Endothelial cell (in vitro differentiated cells): ENCODE measurements at regions not wholly inside any gene's neighbourhood (a gene's known extent, or its start where the extent isn't known, plus 50 kb on each side); places are given as distances from the start of the nearest gene placed in this dataset.

Experiments
- DNase-seq: peaks from one replicate; pipeline ENCODE4 v3.0.0; 2021; ENCODE audit warnings: low spot score
- H3K27ac Mint-ChIP-seq: one replicate; pipeline ENCODE4 v1.8.0; 2021; ENCODE audit warnings: mixed read lengths, inconsistent platforms; ENCODE audit not compliant: unreplicated experiment
- H3K27me3 Mint-ChIP-seq: one replicate; pipeline ENCODE4 v1.8.0; 2021; ENCODE audit warnings: mild to moderate bottlenecking, moderate library complexity, mixed read lengths, inconsistent platforms; ENCODE audit not compliant: unreplicated experiment
- H3K36me3 Mint-ChIP-seq: one replicate; pipeline ENCODE4 v1.8.0; 2021; ENCODE audit warnings: mild to moderate bottlenecking, low read depth, mixed read lengths, inconsistent platforms; ENCODE audit not compliant: unreplicated experiment
- H3K4me1 Mint-ChIP-seq: one replicate; pipeline ENCODE4 v1.8.0; 2021; ENCODE audit warnings: mild to moderate bottlenecking, mixed read lengths, inconsistent platforms; ENCODE audit not compliant: unreplicated experiment
- H3K4me3 Mint-ChIP-seq: one replicate; pipeline ENCODE4 v1.8.0; 2021; ENCODE audit warnings: mild to moderate bottlenecking, mixed read lengths, inconsistent platforms; ENCODE audit not compliant: unreplicated experiment
- H3K9me3 Mint-ChIP-seq: one replicate; pipeline ENCODE4 v1.8.0; 2021; ENCODE audit warnings: mixed read lengths, inconsistent platforms; ENCODE audit not compliant: unreplicated experiment
- TF ChIP-seq, protein P1 (sequence below): fragments of 200-600 bp; sonication (generic); IDR thresholded peaks from one replicate; pipeline ENCODE4 v1.5.0; 2021; ENCODE audit warnings: antibody characterized with exemption; ENCODE audit not compliant: unreplicated experiment

DNA sequence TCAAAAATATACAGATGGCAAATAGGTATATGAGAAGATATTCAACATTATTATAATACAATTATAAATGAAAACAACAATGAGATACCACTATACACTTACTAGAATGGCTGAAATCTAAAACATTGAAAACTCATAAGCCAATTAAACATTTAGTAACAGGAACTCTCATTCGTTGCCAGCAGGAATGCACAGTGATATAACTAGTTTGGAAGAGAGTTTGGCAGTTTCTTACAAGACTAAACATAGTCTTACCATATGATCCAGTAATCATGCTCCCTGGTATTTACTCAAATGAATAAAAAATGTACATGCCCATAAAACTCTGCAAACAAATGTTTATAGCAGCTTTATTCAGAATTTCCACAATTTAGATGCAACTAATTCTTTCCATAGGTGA is 476.2 kb upstream of the COBL start:
- Mint-ChIP-seq H3K4me1 (no peaks in the 10 kb centered on the region), H3K27ac (no peak overlapping the region), H3K9me3 (no peaks in the 10 kb centered on the region), H3K4me3 (no peak overlapping the region), H3K27me3 (no peaks in the 10 kb centered on the region), H3K36me3 (no peaks in the 10 kb centered on the region)
- DNase-seq: no peak
- TF ChIP-seq, protein P1, sequence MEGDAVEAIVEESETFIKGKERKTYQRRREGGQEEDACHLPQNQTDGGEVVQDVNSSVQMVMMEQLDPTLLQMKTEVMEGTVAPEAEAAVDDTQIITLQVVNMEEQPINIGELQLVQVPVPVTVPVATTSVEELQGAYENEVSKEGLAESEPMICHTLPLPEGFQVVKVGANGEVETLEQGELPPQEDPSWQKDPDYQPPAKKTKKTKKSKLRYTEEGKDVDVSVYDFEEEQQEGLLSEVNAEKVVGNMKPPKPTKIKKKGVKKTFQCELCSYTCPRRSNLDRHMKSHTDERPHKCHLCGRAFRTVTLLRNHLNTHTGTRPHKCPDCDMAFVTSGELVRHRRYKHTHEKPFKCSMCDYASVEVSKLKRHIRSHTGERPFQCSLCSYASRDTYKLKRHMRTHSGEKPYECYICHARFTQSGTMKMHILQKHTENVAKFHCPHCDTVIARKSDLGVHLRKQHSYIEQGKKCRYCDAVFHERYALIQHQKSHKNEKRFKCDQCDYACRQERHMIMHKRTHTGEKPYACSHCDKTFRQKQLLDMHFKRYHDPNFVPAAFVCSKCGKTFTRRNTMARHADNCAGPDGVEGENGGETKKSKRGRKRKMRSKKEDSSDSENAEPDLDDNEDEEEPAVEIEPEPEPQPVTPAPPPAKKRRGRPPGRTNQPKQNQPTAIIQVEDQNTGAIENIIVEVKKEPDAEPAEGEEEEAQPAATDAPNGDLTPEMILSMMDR: no peak

DNA sequence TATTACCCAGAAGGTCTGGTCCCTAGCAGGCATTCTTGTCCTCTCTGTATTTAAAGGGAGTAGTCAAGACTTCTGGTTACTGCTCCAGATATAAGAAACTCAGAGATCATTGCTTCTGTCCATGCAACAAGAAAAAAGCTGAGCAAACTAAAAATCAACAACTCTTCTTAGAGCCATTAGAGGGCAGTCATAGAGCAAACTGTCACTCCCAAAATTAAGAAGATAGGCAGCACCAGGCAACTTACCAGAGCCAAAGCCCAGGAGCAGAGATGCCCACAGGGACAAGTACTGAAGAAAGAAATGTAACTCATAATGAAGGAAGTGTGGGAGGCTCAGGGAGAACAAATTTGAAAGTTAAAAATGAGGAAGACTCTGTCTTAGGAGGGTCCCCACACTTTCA is 472.9 kb upstream of the COBL start:
- H3K4me3 Mint-ChIP-seq: no peak overlapping the region
- no peak for DNase-seq
- TF ChIP-seq, protein P1: no peak
- no peaks in the 10 kb centered on the region for H3K9me3 Mint-ChIP-seq
- H3K27me3 Mint-ChIP-seq: no peaks in the 10 kb centered on the region
- no peaks in the 10 kb centered on the region for H3K4me1 Mint-ChIP-seq
- H3K27ac Mint-ChIP-seq: no peak overlapping the region
- no peaks in the 10 kb centered on the region for H3K36me3 Mint-ChIP-seq

- H3K36me3 Mint-ChIP-seq: no peaks in the 10 kb centered on the region
- H3K4me3 Mint-ChIP-seq: no peak overlapping the region
- no peak for DNase-seq
- H3K27me3 Mint-ChIP-seq: no peaks in the 10 kb centered on the region
- H3K27ac Mint-ChIP-seq: no peak overlapping the region
- H3K9me3 Mint-ChIP-seq: no peaks in the 10 kb centered on the region
- no peaks in the 10 kb centered on the region for H3K4me1 Mint-ChIP-seq
- TF ChIP-seq, protein P1: no peak
These were observed 469.7 kb upstream of the COBL start for GRCh38 chr7:51786284-51786683.

- Mint-ChIP-seq H3K27ac (no peak overlapping the region), H3K36me3 (no peaks in the 10 kb centered on the region), H3K27me3 (no peaks in the 10 kb centered on the region), H3K9me3 (no peaks in the 10 kb centered on the region), H3K4me3 (no peak overlapping the region), H3K4me1 (no peaks in the 10 kb centered on the region)
- DNase-seq: no peak
- TF ChIP-seq, protein P1: no peak
These were observed 469.3 kb upstream of the COBL start for GRCh38 chr7:51785876-51786275.

DNA sequence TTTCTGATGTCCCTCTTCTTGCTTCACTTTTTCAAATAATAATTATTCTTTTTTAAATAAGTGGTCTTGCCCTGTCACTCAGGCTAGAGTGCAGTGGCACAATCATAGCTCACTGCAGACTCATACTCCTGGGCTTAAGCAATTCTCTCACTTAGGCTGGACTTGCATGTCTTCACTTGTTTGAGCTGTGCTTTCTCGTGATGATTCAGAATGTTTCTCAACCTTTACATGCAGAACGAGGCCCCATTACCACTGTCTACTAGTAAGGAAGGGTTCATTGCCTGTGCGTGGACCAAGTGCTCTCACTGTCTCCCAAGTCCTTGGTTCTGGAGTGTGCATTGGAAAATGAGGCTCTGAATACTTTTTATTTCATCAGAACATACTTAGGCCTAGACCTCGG is 468.6 kb upstream of the COBL start:
- H3K4me1 Mint-ChIP-seq: no peaks in the 10 kb centered on the region
- no peaks in the 10 kb centered on the region for H3K9me3 Mint-ChIP-seq
- DNase-seq: no peak
- no peaks in the 10 kb centered on the region for H3K27me3 Mint-ChIP-seq
- no peaks in the 10 kb centered on the region for H3K36me3 Mint-ChIP-seq
- H3K4me3 Mint-ChIP-seq: no peak overlapping the region
- TF ChIP-seq, protein P1: no peak
- no peak overlapping the region for H3K27ac Mint-ChIP-seq
